Endodermal cell (in vitro differentiated cells): ENCODE measurements at regions not wholly inside any gene's neighbourhood (a gene's known extent, or its start where the extent isn't known, plus 50 kb on each side); places are given as distances from the start of the nearest gene placed in this dataset.

Source experiments
- DNase-seq: peaks from one replicate; pipeline ENCODE4 v3.0.0-alpha.2; 2017
- H3K27ac ChIP-seq: 2 replicates; pipeline ENCODE4 v1.5.1; 2013; ENCODE audit warnings: mild to moderate bottlenecking, low read depth, low read length, moderate library complexity
- H3K27me3 ChIP-seq: 2 replicates; pipeline ENCODE4 v1.6.1; 2013; ENCODE audit warnings: mild to moderate bottlenecking, low read length, moderate library complexity; ENCODE audit not compliant: insufficient read depth, control insufficient read depth, poor library complexity, severe bottlenecking
- H3K36me3 ChIP-seq: 2 replicates; pipeline ENCODE4 v1.7.0; 2013; ENCODE audit warnings: mild to moderate bottlenecking, low read length, moderate library complexity; ENCODE audit not compliant: control insufficient read depth, insufficient read depth
- H3K4me1 ChIP-seq: one replicate; pipeline ENCODE4 v1.7.0; 2013; ENCODE audit warnings: low read length; ENCODE audit not compliant: control insufficient read depth, insufficient read depth
- H3K4me3 ChIP-seq: 2 replicates; pipeline ENCODE4 v1.5.1; 2013; ENCODE audit warnings: mild to moderate bottlenecking, low read length, moderate library complexity
- H3K9ac ChIP-seq: 2 replicates; pipeline ENCODE4 v1.6.1; 2013; ENCODE audit warnings: mild to moderate bottlenecking, low read length, moderate library complexity; ENCODE audit not compliant: poor library complexity, severe bottlenecking; ENCODE audit errors: extremely low read depth
- H3K9me3 ChIP-seq: 2 replicates; pipeline ENCODE4 v1.6.1; 2013; ENCODE audit warnings: mild to moderate bottlenecking, low read length, moderate library complexity; ENCODE audit not compliant: control insufficient read depth
- H3K27ac Mint-ChIP-seq: 2 replicates; pipeline ENCODE4 v1.8.0; 2020; ENCODE audit warnings: mixed read lengths
- H3K27me3 Mint-ChIP-seq: 2 replicates; pipeline ENCODE4 v1.8.0; 2021; ENCODE audit warnings: mild to moderate bottlenecking, mixed read lengths; ENCODE audit not compliant: insufficient read depth
- H3K36me3 Mint-ChIP-seq: 2 replicates; pipeline ENCODE4 v1.8.0; 2020; ENCODE audit warnings: low read depth, mixed read lengths
- H3K4me1 Mint-ChIP-seq: 2 replicates; pipeline ENCODE4 v1.8.0; 2020; ENCODE audit warnings: mixed read lengths
- H3K4me3 Mint-ChIP-seq: 2 replicates; pipeline ENCODE4 v1.8.0; 2020; ENCODE audit warnings: mild to moderate bottlenecking, moderate library complexity, mixed read lengths
- H3K9me3 Mint-ChIP-seq: 2 replicates; pipeline ENCODE4 v1.8.0; 2020; ENCODE audit warnings: mild to moderate bottlenecking, mixed read lengths
- WGBS, 2 experiments: methylation state at CpG; one replicate each; pipeline versions ENCODE4 v1.1.5 to v1.1.7; 2013; ENCODE audit warnings: missing lambda C conversion rate in 2 of 2, mixed read lengths in 1 of 2; ENCODE audit not compliant: insufficient coverage in 1 of 2, insufficient read length in 1 of 2; 5-methylcytosine and 5-hydroxymethylcytosine counted together
- TF ChIP-seq, protein P1 (sequence below): fragments of 200-600 bp; sonication (generic); conservative IDR thresholded peaks from 2 replicates; pipeline ENCODE4 v1.5.0; 2021; ENCODE audit warnings: antibody characterized with exemption, mild to moderate bottlenecking

DNA sequence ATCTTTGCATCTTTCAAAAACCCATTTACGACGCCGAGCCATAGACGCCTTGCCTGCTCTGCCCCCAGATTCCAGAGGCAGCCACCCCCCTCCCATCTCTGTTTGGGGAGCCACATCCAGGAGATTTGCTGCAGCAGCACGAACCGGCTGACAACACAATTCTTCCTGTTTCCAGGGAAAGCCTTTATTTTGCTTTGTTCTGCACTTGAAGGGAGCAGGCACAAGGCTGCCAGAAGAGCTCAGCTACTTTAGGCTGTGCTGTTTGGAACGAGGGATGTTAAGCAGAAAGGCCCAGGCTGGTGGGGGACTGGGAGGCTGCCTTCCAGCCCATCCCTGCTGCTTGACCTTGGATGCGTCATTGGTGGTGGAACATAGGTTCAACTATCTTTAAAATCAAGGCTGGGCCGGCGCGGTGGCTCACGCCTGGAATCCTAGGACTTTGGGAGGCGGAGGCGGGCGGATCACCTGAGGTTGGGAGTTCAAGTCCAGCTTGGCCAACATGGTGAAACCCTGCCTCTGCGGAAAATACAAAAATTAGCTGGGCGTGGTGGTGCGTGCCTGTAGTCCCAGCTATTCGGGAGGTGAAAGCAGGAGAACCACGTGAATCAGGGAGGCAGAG is 243.9 kb downstream of the MIAT start:
- H3K9me3 Mint-ChIP-seq, result no peaks in the 10 kb centered on the region
- peak; percentile 70 for DNase-seq
- H3K36me3 ChIP-seq, result no peaks in the 10 kb centered on the region
- peaks cover 36% of the 10 kb centered on the region for H3K27me3 Mint-ChIP-seq
- H3K4me3 ChIP-seq, result no peak overlapping the region
- H3K36me3 Mint-ChIP-seq, result no peaks in the 10 kb centered on the region
- H3K9ac ChIP-seq, result no peak overlapping the region
- no peaks in the 10 kb centered on the region for H3K9me3 ChIP-seq
- H3K27ac ChIP-seq, result no peak overlapping the region
- no peaks in the 10 kb centered on the region for H3K4me1 ChIP-seq
- TF ChIP-seq, protein P1, sequence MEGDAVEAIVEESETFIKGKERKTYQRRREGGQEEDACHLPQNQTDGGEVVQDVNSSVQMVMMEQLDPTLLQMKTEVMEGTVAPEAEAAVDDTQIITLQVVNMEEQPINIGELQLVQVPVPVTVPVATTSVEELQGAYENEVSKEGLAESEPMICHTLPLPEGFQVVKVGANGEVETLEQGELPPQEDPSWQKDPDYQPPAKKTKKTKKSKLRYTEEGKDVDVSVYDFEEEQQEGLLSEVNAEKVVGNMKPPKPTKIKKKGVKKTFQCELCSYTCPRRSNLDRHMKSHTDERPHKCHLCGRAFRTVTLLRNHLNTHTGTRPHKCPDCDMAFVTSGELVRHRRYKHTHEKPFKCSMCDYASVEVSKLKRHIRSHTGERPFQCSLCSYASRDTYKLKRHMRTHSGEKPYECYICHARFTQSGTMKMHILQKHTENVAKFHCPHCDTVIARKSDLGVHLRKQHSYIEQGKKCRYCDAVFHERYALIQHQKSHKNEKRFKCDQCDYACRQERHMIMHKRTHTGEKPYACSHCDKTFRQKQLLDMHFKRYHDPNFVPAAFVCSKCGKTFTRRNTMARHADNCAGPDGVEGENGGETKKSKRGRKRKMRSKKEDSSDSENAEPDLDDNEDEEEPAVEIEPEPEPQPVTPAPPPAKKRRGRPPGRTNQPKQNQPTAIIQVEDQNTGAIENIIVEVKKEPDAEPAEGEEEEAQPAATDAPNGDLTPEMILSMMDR, result no peak
- H3K4me1 Mint-ChIP-seq, result peaks cover 19% of the 10 kb centered on the region
- WGBS, 2 experiments, result 67 to 77% methylated on average over 14 to 20 of the region's 20 CpGs
- H3K27ac Mint-ChIP-seq, result no peak overlapping the region
- H3K27me3 ChIP-seq, result peaks cover 18% of the 10 kb centered on the region
- H3K4me3 Mint-ChIP-seq, result no peak overlapping the region

DNA sequence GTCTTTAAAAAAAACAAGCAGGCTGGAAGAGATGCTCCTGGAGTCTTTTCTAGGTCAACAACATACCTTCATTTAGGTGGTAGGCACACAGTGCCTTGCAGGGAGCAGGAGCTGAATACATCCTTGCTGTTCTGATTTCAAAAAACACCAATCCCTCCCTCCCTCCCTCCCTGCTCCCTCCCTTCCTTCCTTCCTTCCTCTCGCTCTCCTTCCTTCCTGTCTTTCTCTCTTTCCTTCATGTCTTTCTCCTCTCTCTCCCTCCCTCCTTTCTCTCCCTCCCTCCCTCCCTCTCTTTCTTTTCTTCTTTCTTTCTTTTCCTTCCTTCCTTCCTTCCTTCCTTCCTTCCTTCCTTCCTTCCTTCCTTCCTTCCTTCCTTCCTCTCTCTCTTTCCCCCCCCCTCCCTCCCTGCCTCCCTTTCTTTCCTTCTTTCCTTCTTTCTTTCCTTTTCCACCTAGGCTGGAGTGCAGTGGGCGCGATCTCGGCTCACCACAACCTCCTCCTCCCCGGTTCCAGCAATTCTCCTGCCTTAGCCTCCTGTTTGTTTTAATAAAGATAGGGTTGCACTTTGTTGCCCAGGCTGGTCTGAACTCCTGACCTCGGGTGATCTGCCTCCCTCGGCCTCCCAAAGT is 245.1 kb downstream of the MIAT start:
- H3K36me3 ChIP-seq, result no peaks in the 10 kb centered on the region
- no peak overlapping the region for H3K27ac ChIP-seq
- H3K9ac ChIP-seq, result no peak overlapping the region
- peak overlapping the region; percentile 56 for H3K4me3 Mint-ChIP-seq
- peak overlapping the region; percentile 74 for H3K4me3 ChIP-seq
- TF ChIP-seq, protein P1, result no peak
- no peaks in the 10 kb centered on the region for H3K9me3 ChIP-seq
- no peak for DNase-seq
- peaks cover 36% of the 10 kb centered on the region for H3K27me3 Mint-ChIP-seq
- no peaks in the 10 kb centered on the region for H3K36me3 Mint-ChIP-seq
- H3K4me1 Mint-ChIP-seq, result peaks cover 19% of the 10 kb centered on the region
- no peaks in the 10 kb centered on the region for H3K9me3 Mint-ChIP-seq
- no peak overlapping the region for H3K27ac Mint-ChIP-seq
- H3K4me1 ChIP-seq, result no peaks in the 10 kb centered on the region
- peaks cover 18% of the 10 kb centered on the region for H3K27me3 ChIP-seq
- WGBS, 2 experiments, result 7 to 30% methylated on average over 5 to 7 of the region's 7 CpGs

DNA sequence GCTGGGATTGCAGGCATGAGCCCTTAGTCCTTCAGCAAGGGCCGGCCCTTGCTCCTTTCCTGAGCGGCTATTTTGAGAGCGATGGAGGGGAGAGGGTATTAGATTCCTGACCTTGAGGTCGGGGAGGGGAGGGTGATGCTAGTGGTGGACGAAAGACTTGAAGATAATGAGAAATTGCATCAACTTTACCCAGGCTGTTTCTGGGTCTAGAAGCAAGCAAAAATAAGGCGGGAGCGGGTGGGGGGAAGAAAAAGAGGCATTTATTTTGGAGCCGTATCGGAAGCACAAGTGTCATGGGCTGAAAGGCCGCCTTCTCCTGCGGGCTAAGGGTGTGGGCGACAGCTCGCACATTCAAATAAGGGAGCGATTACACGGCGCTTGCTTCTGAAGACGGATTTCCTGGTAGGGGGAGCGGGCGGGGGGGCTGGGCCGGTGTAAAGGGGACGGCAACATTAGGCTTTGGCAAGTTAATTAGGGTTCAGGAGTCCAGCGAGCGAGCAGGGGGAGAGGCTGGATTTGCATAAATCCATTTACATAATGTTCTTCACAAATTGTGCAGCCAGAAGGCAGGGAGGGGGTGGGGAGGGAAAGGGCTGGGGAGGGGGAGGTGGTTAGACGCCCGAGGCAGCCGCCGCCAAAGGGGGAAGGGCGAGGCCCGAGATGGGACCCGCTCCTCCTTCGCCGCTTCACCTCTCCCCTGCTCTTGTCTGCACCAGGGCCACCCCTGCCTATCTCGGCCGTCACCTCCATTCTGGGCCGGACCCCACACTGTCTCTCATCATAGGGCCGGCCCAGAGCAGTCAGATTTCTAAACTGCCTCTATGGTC is 245.9 kb downstream of the MIAT start:
- 5 to 12% methylated on average over 10 to 34 of the region's 36 CpGs for WGBS, 2 experiments

More for the DNA sequence above, 245.9 kb downstream of the MIAT start:
- peaks cover 19% of the 10 kb centered on the region for H3K4me1 Mint-ChIP-seq
- H3K27ac ChIP-seq, result no peak overlapping the region
- no peaks in the 10 kb centered on the region for H3K9me3 Mint-ChIP-seq
- peak overlapping the region; percentile 56 for H3K4me3 Mint-ChIP-seq
- DNase-seq, result peak; percentile 78
- H3K36me3 ChIP-seq, result no peaks in the 10 kb centered on the region
- H3K27me3 Mint-ChIP-seq, result peaks cover 33% of the 10 kb centered on the region
- no peak overlapping the region for H3K9ac ChIP-seq
- no peak overlapping the region for H3K27ac Mint-ChIP-seq
- no peaks in the 10 kb centered on the region for H3K4me1 ChIP-seq
- no peaks in the 10 kb centered on the region for H3K36me3 Mint-ChIP-seq
- H3K4me3 ChIP-seq, result peak overlapping the region; percentile 74
- TF ChIP-seq, protein P1, result no peak
- peaks cover 18% of the 10 kb centered on the region for H3K27me3 ChIP-seq
- H3K9me3 ChIP-seq, result no peaks in the 10 kb centered on the region
